Neural progenitor cell (in vitro differentiated cells): ENCODE measurements at regions not wholly inside any gene's neighbourhood (a gene's known extent, or its start where the extent isn't known, plus 50 kb on each side); places are given as distances from the start of the nearest gene placed in this dataset.

Source experiments
- CTCF ChIP-seq: fragments of 200-600 bp; sonication (generic); IDR thresholded peaks from 2 replicates; pipeline ENCODE4 v1.5.1; 2017; ENCODE audit warnings: antibody characterized with exemption, mild to moderate bottlenecking
- EZH2 ChIP-seq: fragments of 200-600 bp; sonication (generic); IDR thresholded peaks from 2 replicates; pipeline ENCODE4 v1.6.1; 2017; ENCODE audit warnings: antibody characterized with exemption, mild to moderate bottlenecking, moderate library complexity
- EZH2phosphoT487 ChIP-seq: fragments of 200-600 bp; sonication (generic); IDR thresholded peaks from 2 replicates; pipeline ENCODE4 v1.6.1; 2017; ENCODE audit warnings: antibody characterized with exemption

DNA sequence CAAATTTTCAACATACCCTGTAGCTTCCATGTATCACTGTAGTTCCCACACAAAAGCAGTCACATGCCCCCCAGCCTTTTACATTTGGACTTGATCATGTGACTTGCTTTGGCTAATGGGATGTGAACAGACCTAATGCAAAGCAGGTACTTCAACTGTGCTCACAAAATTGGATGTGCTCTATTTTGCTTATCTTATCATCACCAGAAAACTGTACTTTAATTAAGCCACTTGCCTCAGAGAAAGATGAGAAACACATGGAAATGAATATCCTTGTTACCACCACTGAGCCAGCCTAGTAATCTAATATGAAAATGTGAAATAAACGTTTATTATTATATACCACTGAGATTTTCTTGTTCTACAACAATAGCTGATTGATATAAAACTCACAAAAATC lies 402.7 kb upstream of the HTR2C start:
- TF ChIP-seq CTCF (no peak), EZH2phosphoT487 (no peak), EZH2 (no peak)
